H9 (cell line): ENCODE measurements at regions not wholly inside any gene's neighbourhood (a gene's known extent, or its start where the extent isn't known, plus 50 kb on each side); places are given as distances from the start of the nearest gene placed in this dataset.

Source experiments
- DNase-seq: peaks from one replicate; pipeline ENCODE4 v3.0.0-alpha.2; 2017
- H2AFZ ChIP-seq: one replicate; pipeline ENCODE4 v1.6.1; 2013; ENCODE audit warnings: mild to moderate bottlenecking, low read length, control low read depth, moderate library complexity
- H2AK5ac ChIP-seq: 2 replicates; pipeline ENCODE4 v1.6.1; 2013; ENCODE audit warnings: low read length, control low read depth, mixed read lengths; ENCODE audit not compliant: insufficient read length
- H2BK120ac ChIP-seq: one replicate; pipeline ENCODE4 v1.6.1; 2013; ENCODE audit warnings: low read depth, mild to moderate bottlenecking, low read length, control low read depth, inconsistent platforms; ENCODE audit not compliant: poor library complexity, severe bottlenecking
- H2BK12ac ChIP-seq: 2 replicates; pipeline ENCODE4 v1.6.1; 2013; ENCODE audit warnings: low read length, control low read depth, mixed read lengths, low read depth; ENCODE audit not compliant: insufficient read length
- H2BK15ac ChIP-seq: 2 replicates; pipeline ENCODE4 v1.6.1; 2013; ENCODE audit warnings: low read depth, low read length, control low read depth
- H2BK20ac ChIP-seq: one replicate; pipeline ENCODE4 v1.6.1; 2013; ENCODE audit warnings: low read depth, mild to moderate bottlenecking, low read length, control low read depth, inconsistent platforms; ENCODE audit not compliant: poor library complexity, severe bottlenecking
- H2BK5ac ChIP-seq: 2 replicates; pipeline ENCODE4 v1.6.1; 2013; ENCODE audit warnings: low read length, control low read depth, mixed read lengths; ENCODE audit not compliant: insufficient read length
- H3K14ac ChIP-seq: 2 replicates; pipeline ENCODE4 v1.6.1; 2013; ENCODE audit warnings: low read length, control low read depth; ENCODE audit not compliant: insufficient read depth
- H3K18ac ChIP-seq: 2 replicates; pipeline ENCODE4 v1.6.1; 2013; ENCODE audit warnings: low read depth, mild to moderate bottlenecking, mixed read lengths, low read length, control low read depth; ENCODE audit not compliant: insufficient read length
- H3K23ac ChIP-seq: 2 replicates; pipeline ENCODE4 v1.6.1; 2013; ENCODE audit warnings: low read length, control low read depth, mixed read lengths, low read depth; ENCODE audit not compliant: insufficient read length
- H3K23me2 ChIP-seq: 2 replicates; pipeline ENCODE4 v1.6.1; 2013; ENCODE audit warnings: low read depth, mild to moderate bottlenecking, mixed read lengths, low read length, control low read depth; ENCODE audit not compliant: insufficient read length, poor library complexity, severe bottlenecking
- H3K27ac ChIP-seq: 2 replicates; pipeline ENCODE4 v1.5.1; 2013; ENCODE audit warnings: low read length, control low read depth, mixed read lengths, low read depth; ENCODE audit not compliant: insufficient read length
- H3K27me3 ChIP-seq: 2 replicates; pipeline ENCODE4 v1.6.1; 2013; ENCODE audit warnings: low read length, control low read depth, inconsistent platforms; ENCODE audit not compliant: insufficient read depth
- H3K4ac ChIP-seq: 2 replicates; pipeline ENCODE4 v1.6.1; 2013; ENCODE audit warnings: low read depth, mild to moderate bottlenecking, control low read depth, inconsistent platforms, low read length, moderate library complexity
- H3K4me1 ChIP-seq: 2 replicates; pipeline ENCODE4 v1.6.1; 2013; ENCODE audit warnings: low read length, control low read depth, inconsistent platforms; ENCODE audit not compliant: insufficient read depth
- H3K4me2 ChIP-seq: 2 replicates; pipeline ENCODE4 v1.6.1; 2013; ENCODE audit warnings: low read length, control low read depth, mixed read lengths; ENCODE audit not compliant: insufficient read length, insufficient read depth
- H3K56ac ChIP-seq: 2 replicates; pipeline ENCODE4 v1.6.1; 2013; ENCODE audit warnings: low read depth, mild to moderate bottlenecking, mixed read lengths, low read length, control low read depth; ENCODE audit not compliant: insufficient read length
- H3K79me1 ChIP-seq: 2 replicates; pipeline ENCODE4 v1.6.1; 2013; ENCODE audit warnings: low read depth, mild to moderate bottlenecking, moderate library complexity, low read length, control low read depth, inconsistent platforms; ENCODE audit not compliant: insufficient read depth, poor library complexity, severe bottlenecking
- H3K79me2 ChIP-seq: 2 replicates; pipeline ENCODE4 v1.6.1; 2013; ENCODE audit warnings: low read length, control low read depth, inconsistent platforms; ENCODE audit not compliant: insufficient read depth
- H3K9ac ChIP-seq: 2 replicates; pipeline ENCODE4 v1.6.1; 2013; ENCODE audit warnings: low read length, control low read depth, mixed read lengths; ENCODE audit not compliant: insufficient read length; ENCODE audit errors: extremely low read depth
- H3K9me3 ChIP-seq: one replicate; pipeline ENCODE4 v1.6.1; 2013; ENCODE audit warnings: low read depth, low read length, inconsistent platforms; ENCODE audit not compliant: control insufficient read depth
- H3T11ph ChIP-seq: one replicate; pipeline ENCODE4 v1.6.1; 2013; ENCODE audit warnings: mild to moderate bottlenecking, low read length, control low read depth, inconsistent platforms
- H4K20me1 ChIP-seq: one replicate; pipeline ENCODE4 v1.6.1; 2013; ENCODE audit not compliant: control insufficient read depth, insufficient read length, insufficient read depth
- H4K5ac ChIP-seq: 2 replicates; pipeline ENCODE4 v1.6.1; 2013; ENCODE audit warnings: low read depth, mild to moderate bottlenecking, mixed read lengths, low read length, control low read depth; ENCODE audit not compliant: insufficient read length
- H4K8ac ChIP-seq: replicated peaks from 2 replicates; pipeline ENCODE4 v1.6.1; 2013; ENCODE audit warnings: low read length, control low read depth, mixed read lengths, low read depth; ENCODE audit not compliant: insufficient read length
- H4K91ac ChIP-seq: 2 replicates; pipeline ENCODE4 v1.6.1; 2013; ENCODE audit warnings: low read depth, mild to moderate bottlenecking, moderate library complexity, mixed read lengths, low read length, control low read depth; ENCODE audit not compliant: insufficient read length
- H3K27ac Mint-ChIP-seq, 3 experiments: 2 replicates in 2 of 3; 3 replicates in 1 of 3; pipeline ENCODE4 v1.8.0; 2020 to 2021; ENCODE audit warnings: mixed read lengths in 3 of 3, mild to moderate bottlenecking in 1 of 3, moderate library complexity in 1 of 3
- H3K27me3 Mint-ChIP-seq: 2 replicates; pipeline ENCODE4 v1.8.0; 2021; ENCODE audit warnings: low read depth, mild to moderate bottlenecking, moderate library complexity, mixed read lengths
- H3K36me3 Mint-ChIP-seq, 3 experiments: 2 replicates in 2 of 3; 3 replicates in 1 of 3; pipeline ENCODE4 v1.8.0; 2020 to 2021; ENCODE audit warnings: low read depth in 3 of 3, mixed read lengths in 3 of 3; ENCODE audit not compliant: insufficient read depth in 1 of 3
- H3K4me1 Mint-ChIP-seq, 2 experiments: 2 replicates each; pipeline ENCODE4 v1.8.0; 2020; ENCODE audit warnings: mixed read lengths in 2 of 2
- H3K4me3 Mint-ChIP-seq, 2 experiments: 2 replicates in 1 of 2; 3 replicates in 1 of 2; pipeline ENCODE4 v1.8.0; 2020 to 2021; ENCODE audit warnings: mild to moderate bottlenecking in 2 of 2, mixed read lengths in 2 of 2, moderate library complexity in 1 of 2
- H3K9me3 Mint-ChIP-seq, 2 experiments: 2 replicates in 1 of 2; 3 replicates in 1 of 2; pipeline ENCODE4 v1.8.0; 2020; ENCODE audit warnings: mild to moderate bottlenecking in 2 of 2, mixed read lengths in 2 of 2, moderate library complexity in 1 of 2
- WGBS: extraction: QIAGEN DNeasy Blood & Tissue Kit; methylation state at CpG from one replicate; pipeline ENCODE4 v1.1.7; 2013; ENCODE audit warnings: missing lambda C conversion rate, low lambda C conversion rate, mixed read lengths; ENCODE audit not compliant: insufficient read length; ENCODE audit errors: extremely low coverage; 5-methylcytosine and 5-hydroxymethylcytosine counted together
- TF ChIP-seq, protein P1 (sequence below): fragments of 200-600 bp; sonication (generic); conservative IDR thresholded peaks from 3 replicates; pipeline ENCODE4 v1.8.0; 2021; ENCODE audit warnings: antibody characterized with exemption, mild to moderate bottlenecking

- Mint-ChIP-seq H3K4me1 (no peaks in the 10 kb centered on the region), H3K27me3 (no peaks in the 10 kb centered on the region; the same call in 1 of the 2 replicates), H3K9me3 (no peaks in the 10 kb centered on the region), H3K36me3 (no peaks in the 10 kb centered on the region), H3K27ac (no peak overlapping the region), H3K4me3 (no peak overlapping the region)
- Histone ChIP-seq H2BK120ac (no peak overlapping the region), H2BK15ac (no peak overlapping the region), H3K27ac (no peak overlapping the region), H3K23ac (no peak overlapping the region), H3K4me2 (no peak overlapping the region), H3K56ac (no peak overlapping the region), H2BK20ac (no peak overlapping the region), H3K4ac (no peak overlapping the region), H3K79me2 (no peaks in the 10 kb centered on the region), H4K20me1 (no peaks in the 10 kb centered on the region), H3K9me3 (no peaks in the 10 kb centered on the region), H2AK5ac (no peak overlapping the region), H3K79me1 (no peaks in the 10 kb centered on the region), H3T11ph (no peak overlapping the region), H3K18ac (no peak overlapping the region), H3K27me3 (no peaks in the 10 kb centered on the region), H4K91ac (no peak overlapping the region), H2AFZ (no peak overlapping the region), H3K9ac (no peak overlapping the region), H3K23me2 (no peaks in the 10 kb centered on the region), H2BK5ac (no peak overlapping the region), H3K4me1 (no peaks in the 10 kb centered on the region), H2BK12ac (no peak overlapping the region), H4K8ac (no peak overlapping the region), H3K14ac (no peak overlapping the region), H4K5ac (no peak overlapping the region)
- no peak for DNase-seq
- WGBS: no CpG with 5 or more reads among the region's 6 CpGs
- TF ChIP-seq, protein P1, sequence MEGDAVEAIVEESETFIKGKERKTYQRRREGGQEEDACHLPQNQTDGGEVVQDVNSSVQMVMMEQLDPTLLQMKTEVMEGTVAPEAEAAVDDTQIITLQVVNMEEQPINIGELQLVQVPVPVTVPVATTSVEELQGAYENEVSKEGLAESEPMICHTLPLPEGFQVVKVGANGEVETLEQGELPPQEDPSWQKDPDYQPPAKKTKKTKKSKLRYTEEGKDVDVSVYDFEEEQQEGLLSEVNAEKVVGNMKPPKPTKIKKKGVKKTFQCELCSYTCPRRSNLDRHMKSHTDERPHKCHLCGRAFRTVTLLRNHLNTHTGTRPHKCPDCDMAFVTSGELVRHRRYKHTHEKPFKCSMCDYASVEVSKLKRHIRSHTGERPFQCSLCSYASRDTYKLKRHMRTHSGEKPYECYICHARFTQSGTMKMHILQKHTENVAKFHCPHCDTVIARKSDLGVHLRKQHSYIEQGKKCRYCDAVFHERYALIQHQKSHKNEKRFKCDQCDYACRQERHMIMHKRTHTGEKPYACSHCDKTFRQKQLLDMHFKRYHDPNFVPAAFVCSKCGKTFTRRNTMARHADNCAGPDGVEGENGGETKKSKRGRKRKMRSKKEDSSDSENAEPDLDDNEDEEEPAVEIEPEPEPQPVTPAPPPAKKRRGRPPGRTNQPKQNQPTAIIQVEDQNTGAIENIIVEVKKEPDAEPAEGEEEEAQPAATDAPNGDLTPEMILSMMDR: no peak
Observed at GRCh38 chr7:54864663-54865062, 105.7 kb upstream of the SEC61G start.
